ENCODE measurements at regions not wholly inside any gene's neighbourhood (a gene's known extent, or its start where the extent isn't known, plus 50 kb on each side); places are given as distances from the start of the nearest gene placed in this dataset.

GRCh38 chr1:87682565-87682964, 353.9 kb downstream of the LMO4 start:
- Histone ChIP-seq H3K9ac (ENCODE audit: low read depth in 1 of 2, low read length in 2 of 2) (no peak overlapping the region), H3K4me3 (ENCODE audit: low read depth in 1 of 3, low read length in 3 of 3) (no peak overlapping the region), H3K9me3 (ENCODE audit: control insufficient read depth in 4 of 4, low read length in 3 of 4) (no peaks in the 10 kb centered on the region), H3K27me3 (ENCODE audit: control insufficient read depth in 4 of 4, insufficient read depth in 4 of 4, low read length in 3 of 4) (no peaks in the 10 kb centered on the region), H3K36me3 (ENCODE audit: control insufficient read depth in 4 of 4, insufficient read depth in 3 of 4, low read depth in 1 of 4, low read length in 3 of 4) (no peaks in the 10 kb centered on the region), H3K27ac (ENCODE audit: low read depth in 1 of 2, low read length in 2 of 2) (no peak overlapping the region), H3K4me1 (ENCODE audit: control insufficient read depth in 4 of 4, insufficient read depth in 4 of 4, low read length in 3 of 4) (peaks cover 0 to 6% (median 1%) of the 10 kb centered on the region in 4 donors)
- no peak for DNase-seq (ENCODE audit: low spot score)
- no peak for TF ChIP-seq HNF4G (IDR thresholded peaks at IDR 0.05)
- TF ChIP-seq TAF1 (conservative IDR thresholded peaks at IDR 0.05), result no peak
- no peak for TF ChIP-seq ATF3 (IDR thresholded peaks at IDR 0.05)
- no peak for TF ChIP-seq EGR1 (IDR thresholded peaks at IDR 0.05; ENCODE audit: low read depth in 2 of 2)
- no peak for TF ChIP-seq NR2F2 (IDR thresholded peaks at IDR 0.05)
- no peak for TF ChIP-seq YY1 (IDR thresholded peaks at IDR 0.05)
- TF ChIP-seq MAX (IDR thresholded peaks at IDR 0.05), result no peak
- no peak for TF ChIP-seq FOXA1 (IDR thresholded peaks at IDR 0.05)
- TF ChIP-seq RAD21 (IDR thresholded peaks at IDR 0.05), result no peak
- TF ChIP-seq JUND (IDR thresholded peaks at IDR 0.05), result no peak
- TF ChIP-seq SP1 (IDR thresholded peaks at IDR 0.05), result no peak
- TF ChIP-seq, protein P1, sequence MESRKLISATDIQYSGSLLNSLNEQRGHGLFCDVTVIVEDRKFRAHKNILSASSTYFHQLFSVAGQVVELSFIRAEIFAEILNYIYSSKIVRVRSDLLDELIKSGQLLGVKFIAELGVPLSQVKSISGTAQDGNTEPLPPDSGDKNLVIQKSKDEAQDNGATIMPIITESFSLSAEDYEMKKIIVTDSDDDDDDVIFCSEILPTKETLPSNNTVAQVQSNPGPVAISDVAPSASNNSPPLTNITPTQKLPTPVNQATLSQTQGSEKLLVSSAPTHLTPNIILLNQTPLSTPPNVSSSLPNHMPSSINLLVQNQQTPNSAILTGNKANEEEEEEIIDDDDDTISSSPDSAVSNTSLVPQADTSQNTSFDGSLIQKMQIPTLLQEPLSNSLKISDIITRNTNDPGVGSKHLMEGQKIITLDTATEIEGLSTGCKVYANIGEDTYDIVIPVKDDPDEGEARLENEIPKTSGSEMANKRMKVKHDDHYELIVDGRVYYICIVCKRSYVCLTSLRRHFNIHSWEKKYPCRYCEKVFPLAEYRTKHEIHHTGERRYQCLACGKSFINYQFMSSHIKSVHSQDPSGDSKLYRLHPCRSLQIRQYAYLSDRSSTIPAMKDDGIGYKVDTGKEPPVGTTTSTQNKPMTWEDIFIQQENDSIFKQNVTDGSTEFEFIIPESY (IDR thresholded peaks at IDR 0.05), result no peak
- no peak for TF ChIP-seq RXRA (IDR thresholded peaks at IDR 0.05)
- TF ChIP-seq FOXA2 (IDR thresholded peaks at IDR 0.05), result no peak
- no peak for TF ChIP-seq HNF4A (conservative IDR thresholded peaks at IDR 0.05)
- WGBS, result 96% methylated on average over 8 of the region's 8 CpGs

DNA sequence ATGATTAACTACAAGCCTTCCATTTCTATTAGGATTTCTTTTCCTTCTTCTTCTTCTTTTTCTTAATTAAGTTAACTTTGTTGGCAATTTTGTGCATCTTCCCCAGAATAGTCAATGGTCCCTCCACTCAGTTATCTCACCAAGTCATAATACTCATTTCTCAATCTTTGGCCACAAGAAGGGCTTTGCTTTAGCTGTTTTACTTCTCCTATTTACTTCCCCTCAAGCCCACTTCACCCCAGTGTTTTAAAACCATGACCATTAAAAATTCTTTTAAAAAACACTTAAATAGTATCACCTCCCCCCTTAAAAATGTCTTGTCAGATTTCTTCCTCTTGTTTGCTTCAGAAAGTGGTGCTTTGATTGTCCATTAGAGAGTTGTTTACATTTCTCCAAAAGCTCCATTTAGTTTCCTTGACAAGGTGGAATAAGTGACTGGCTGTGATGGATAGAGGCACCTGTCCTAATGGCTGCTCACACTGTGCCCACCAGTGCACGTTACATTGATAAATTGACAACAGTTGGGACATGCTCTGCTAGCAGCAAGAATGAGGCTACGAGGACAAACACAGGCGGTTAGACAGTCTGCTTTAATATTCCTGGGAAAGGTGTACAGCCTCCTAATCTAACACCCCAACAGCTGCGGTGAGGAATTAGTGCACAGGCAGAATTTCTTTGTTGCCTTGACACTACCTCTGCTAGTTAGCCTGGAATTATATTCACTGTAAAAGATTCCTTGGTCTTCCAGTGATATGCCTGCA, 354.7 kb downstream of the LMO4 start:
- H3K9me3 ChIP-seq (ENCODE audit: control insufficient read depth in 4 of 4, low read length in 3 of 4), result no peaks in the 10 kb centered on the region
- peaks cover 0 to 6% (median 1%) of the 10 kb centered on the region in 4 donors for H3K4me1 ChIP-seq (ENCODE audit: control insufficient read depth in 4 of 4, insufficient read depth in 4 of 4, low read length in 3 of 4)
- TF ChIP-seq SP1 (IDR thresholded peaks at IDR 0.05), result no peak
- no peak for TF ChIP-seq HNF4A (conservative IDR thresholded peaks at IDR 0.05)
- TF ChIP-seq GABPA (IDR thresholded peaks at IDR 0.05 in 1 of 2, conservative IDR thresholded peaks at IDR 0.05 in 1 of 2), result no peak
- TF ChIP-seq FOXA1 (IDR thresholded peaks at IDR 0.05), result no peak
- no peak for TF ChIP-seq NR2F2 (IDR thresholded peaks at IDR 0.05)
- TF ChIP-seq, protein P1 (IDR thresholded peaks at IDR 0.05), result no peak
- TF ChIP-seq RXRA (IDR thresholded peaks at IDR 0.05), result no peak
- no peak for TF ChIP-seq ATF3 (IDR thresholded peaks at IDR 0.05)
- TF ChIP-seq, protein P2, sequence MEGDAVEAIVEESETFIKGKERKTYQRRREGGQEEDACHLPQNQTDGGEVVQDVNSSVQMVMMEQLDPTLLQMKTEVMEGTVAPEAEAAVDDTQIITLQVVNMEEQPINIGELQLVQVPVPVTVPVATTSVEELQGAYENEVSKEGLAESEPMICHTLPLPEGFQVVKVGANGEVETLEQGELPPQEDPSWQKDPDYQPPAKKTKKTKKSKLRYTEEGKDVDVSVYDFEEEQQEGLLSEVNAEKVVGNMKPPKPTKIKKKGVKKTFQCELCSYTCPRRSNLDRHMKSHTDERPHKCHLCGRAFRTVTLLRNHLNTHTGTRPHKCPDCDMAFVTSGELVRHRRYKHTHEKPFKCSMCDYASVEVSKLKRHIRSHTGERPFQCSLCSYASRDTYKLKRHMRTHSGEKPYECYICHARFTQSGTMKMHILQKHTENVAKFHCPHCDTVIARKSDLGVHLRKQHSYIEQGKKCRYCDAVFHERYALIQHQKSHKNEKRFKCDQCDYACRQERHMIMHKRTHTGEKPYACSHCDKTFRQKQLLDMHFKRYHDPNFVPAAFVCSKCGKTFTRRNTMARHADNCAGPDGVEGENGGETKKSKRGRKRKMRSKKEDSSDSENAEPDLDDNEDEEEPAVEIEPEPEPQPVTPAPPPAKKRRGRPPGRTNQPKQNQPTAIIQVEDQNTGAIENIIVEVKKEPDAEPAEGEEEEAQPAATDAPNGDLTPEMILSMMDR (IDR thresholded peaks at IDR 0.05; ENCODE audit: low read depth, low read length, missing input control), result no peak
- no peak for TF ChIP-seq EGR1 (IDR thresholded peaks at IDR 0.05; ENCODE audit: low read depth in 2 of 2)
- no peak for TF ChIP-seq RAD21 (IDR thresholded peaks at IDR 0.05)
- TF ChIP-seq TAF1 (conservative IDR thresholded peaks at IDR 0.05), result no peak
- TF ChIP-seq HNF4G (IDR thresholded peaks at IDR 0.05), result no peak
- TF ChIP-seq, protein P3, sequence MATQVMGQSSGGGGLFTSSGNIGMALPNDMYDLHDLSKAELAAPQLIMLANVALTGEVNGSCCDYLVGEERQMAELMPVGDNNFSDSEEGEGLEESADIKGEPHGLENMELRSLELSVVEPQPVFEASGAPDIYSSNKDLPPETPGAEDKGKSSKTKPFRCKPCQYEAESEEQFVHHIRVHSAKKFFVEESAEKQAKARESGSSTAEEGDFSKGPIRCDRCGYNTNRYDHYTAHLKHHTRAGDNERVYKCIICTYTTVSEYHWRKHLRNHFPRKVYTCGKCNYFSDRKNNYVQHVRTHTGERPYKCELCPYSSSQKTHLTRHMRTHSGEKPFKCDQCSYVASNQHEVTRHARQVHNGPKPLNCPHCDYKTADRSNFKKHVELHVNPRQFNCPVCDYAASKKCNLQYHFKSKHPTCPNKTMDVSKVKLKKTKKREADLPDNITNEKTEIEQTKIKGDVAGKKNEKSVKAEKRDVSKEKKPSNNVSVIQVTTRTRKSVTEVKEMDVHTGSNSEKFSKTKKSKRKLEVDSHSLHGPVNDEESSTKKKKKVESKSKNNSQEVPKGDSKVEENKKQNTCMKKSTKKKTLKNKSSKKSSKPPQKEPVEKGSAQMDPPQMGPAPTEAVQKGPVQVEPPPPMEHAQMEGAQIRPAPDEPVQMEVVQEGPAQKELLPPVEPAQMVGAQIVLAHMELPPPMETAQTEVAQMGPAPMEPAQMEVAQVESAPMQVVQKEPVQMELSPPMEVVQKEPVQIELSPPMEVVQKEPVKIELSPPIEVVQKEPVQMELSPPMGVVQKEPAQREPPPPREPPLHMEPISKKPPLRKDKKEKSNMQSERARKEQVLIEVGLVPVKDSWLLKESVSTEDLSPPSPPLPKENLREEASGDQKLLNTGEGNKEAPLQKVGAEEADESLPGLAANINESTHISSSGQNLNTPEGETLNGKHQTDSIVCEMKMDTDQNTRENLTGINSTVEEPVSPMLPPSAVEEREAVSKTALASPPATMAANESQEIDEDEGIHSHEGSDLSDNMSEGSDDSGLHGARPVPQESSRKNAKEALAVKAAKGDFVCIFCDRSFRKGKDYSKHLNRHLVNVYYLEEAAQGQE (IDR thresholded peaks at IDR 0.05), result no peak
- 73% methylated on average over 4 of the region's 4 CpGs for WGBS
- peak overlapping the region in 1 of 2 donors; percentile 5 for H3K27ac ChIP-seq (ENCODE audit: low read depth in 1 of 2, low read length in 2 of 2)
- no peaks in the 10 kb centered on the region for H3K36me3 ChIP-seq (ENCODE audit: control insufficient read depth in 4 of 4, insufficient read depth in 3 of 4, low read depth in 1 of 4, low read length in 3 of 4)
- no peaks in the 10 kb centered on the region for H3K27me3 ChIP-seq (ENCODE audit: control insufficient read depth in 4 of 4, insufficient read depth in 4 of 4, low read length in 3 of 4)
- H3K4me3 ChIP-seq (ENCODE audit: low read depth in 1 of 3, low read length in 3 of 3), result peak overlapping the region in 2 of 3 donors; percentile 60 to 62
- DNase-seq (ENCODE audit: low spot score), result no peak
- peak overlapping the region in 1 of 2 donors; percentile 4 for H3K9ac ChIP-seq (ENCODE audit: low read depth in 1 of 2, low read length in 2 of 2)
